CD4-positive, alpha-beta T cell treated with Interleukin-15 for 4 hours (primary cell): ENCODE measurements at regions not wholly inside any gene's neighbourhood (a gene's known extent, or its start where the extent isn't known, plus 50 kb on each side); places are given as distances from the start of the nearest gene placed in this dataset.
"Not testable (repeated sequence)": the region's sequence is repeated elsewhere in the genome, so short reads cannot be mapped to it uniquely, and the experiment has no call there.

Source experiments
- DNase-seq: peaks from one replicate; pipeline ENCODE4 v3.0.0-alpha.2; 2020; ENCODE audit warnings: low spot score

GRCh38 chr6:67897998-67898607 lies 737.0 kb upstream of the ADGRB3 start:
- DNase-seq = no peak

- DNase-seq = no peak
Observed at GRCh38 chr6:67896476-67896875, 738.6 kb upstream of the ADGRB3 start.

- no peak for DNase-seq
Observed at GRCh38 chr6:67889682-67889995, 745.4 kb upstream of the ADGRB3 start.

GRCh38 chr6:67888886-67889681 lies 746.0 kb upstream of the ADGRB3 start:
- DNase-seq = no peak

GRCh38 chr6:67888546-67888885 lies 746.6 kb upstream of the ADGRB3 start:
- DNase-seq = no peak

- DNase-seq = no peak
Observed at GRCh38 chr6:67887747-67888545, 747.1 kb upstream of the ADGRB3 start.

- DNase-seq = no peak
Observed at GRCh38 chr6:67887419-67887746, 747.7 kb upstream of the ADGRB3 start.

GRCh38 chr6:67886840-67887292 lies 748.2 kb upstream of the ADGRB3 start:
- DNase-seq = no peak

- DNase-seq = no peak
Observed at GRCh38 chr6:67886036-67886707, 748.9 kb upstream of the ADGRB3 start.

- no peak for DNase-seq
Observed at GRCh38 chr6:67885081-67886033, 749.7 kb upstream of the ADGRB3 start.

- no peak for DNase-seq
Observed at GRCh38 chr6:67884442-67884841, 750.6 kb upstream of the ADGRB3 start.

GRCh38 chr6:67883500-67884366 lies 751.3 kb upstream of the ADGRB3 start:
- no peak for DNase-seq

GRCh38 chr6:67882436-67883311 lies 752.4 kb upstream of the ADGRB3 start:
- no peak for DNase-seq

GRCh38 chr6:67881706-67882065 lies 753.4 kb upstream of the ADGRB3 start:
- no peak for DNase-seq

GRCh38 chr6:67880939-67881705 lies 754.0 kb upstream of the ADGRB3 start:
- no peak for DNase-seq

GRCh38 chr6:67880343-67880742 lies 754.7 kb upstream of the ADGRB3 start:
- not testable (repeated sequence) for DNase-seq

GRCh38 chr6:67879928-67880327 lies 755.2 kb upstream of the ADGRB3 start:
- not testable (repeated sequence) for DNase-seq

- not testable (repeated sequence) for DNase-seq
Observed at GRCh38 chr6:67879105-67879904, 755.8 kb upstream of the ADGRB3 start.
